CD4-positive, CD25-positive, alpha-beta regulatory T cell (primary cell): ENCODE measurements at regions not wholly inside any gene's neighbourhood (a gene's known extent, or its start where the extent isn't known, plus 50 kb on each side); places are given as distances from the start of the nearest gene placed in this dataset.

ENCODE experiments used
- ATAC-seq, 2 donors: fragments of 150-1000 bp; cut with Tn5 transposase; one replicate each; pipeline ENCODE4 v1.10.0; 2021; ENCODE audit warnings: low read depth in 2 of 2, moderate number of reproducible peaks in 2 of 2, moderate library complexity in 1 of 2
- DNase-seq, 3 donors: peaks; one replicate each; pipeline versions ENCODE4 v3.0.0 to v3.0.0-alpha.2; 2012 to 2022; ENCODE audit warnings: mixed read lengths in 1 of 3
- H3K27ac ChIP-seq: one replicate; pipeline ENCODE4 v1.7.0; 2013; ENCODE audit warnings: mild to moderate bottlenecking, low read length; ENCODE audit not compliant: insufficient read depth, poor library complexity, severe bottlenecking
- H3K27me3 ChIP-seq: one replicate; pipeline ENCODE4 v1.7.0; 2013; ENCODE audit warnings: low read length; ENCODE audit not compliant: control insufficient read depth, insufficient read depth
- H3K36me3 ChIP-seq: one replicate; pipeline ENCODE4 v1.7.0; 2013; ENCODE audit warnings: mild to moderate bottlenecking, low read length, moderate library complexity; ENCODE audit not compliant: control insufficient read depth, insufficient read depth
- H3K4me1 ChIP-seq: 2 replicates; pipeline ENCODE4 v1.7.0; 2013; ENCODE audit warnings: mild to moderate bottlenecking, low read length; ENCODE audit not compliant: insufficient read depth, control insufficient read depth, poor library complexity, severe bottlenecking
- H3K4me3 ChIP-seq: one replicate; pipeline ENCODE4 v1.7.0; 2013; ENCODE audit warnings: low read depth, mild to moderate bottlenecking, low read length, moderate library complexity
- H3K9me3 ChIP-seq, 2 experiments: 1 replicate in 1 of 2; 2 replicates in 1 of 2; pipeline ENCODE4 v1.7.0; 2013; ENCODE audit warnings: low read length in 2 of 2, mild to moderate bottlenecking in 1 of 2, moderate library complexity in 1 of 2; ENCODE audit not compliant: control insufficient read depth in 2 of 2
- H3K27ac Mint-ChIP-seq, 3 donors: one replicate each; pipeline ENCODE4 v1.8.0; 2020 to 2022; ENCODE audit warnings: mild to moderate bottlenecking in 3 of 3, mixed read lengths in 3 of 3, moderate library complexity in 2 of 3
- H3K27me3 Mint-ChIP-seq: one replicate; pipeline ENCODE4 v1.8.0; 2022; ENCODE audit warnings: mild to moderate bottlenecking, mixed read lengths
- H3K36me3 Mint-ChIP-seq: one replicate; pipeline ENCODE4 v1.8.0; 2020; ENCODE audit warnings: mixed read lengths
- H3K4me1 Mint-ChIP-seq, 4 donors: one replicate each; pipeline ENCODE4 v1.8.0; 2020 to 2022; ENCODE audit warnings: mixed read lengths in 4 of 4, mild to moderate bottlenecking in 1 of 4
- H3K4me3 Mint-ChIP-seq, 4 donors: one replicate each; pipeline ENCODE4 v1.8.0; 2020 to 2022; ENCODE audit warnings: mild to moderate bottlenecking in 4 of 4, mixed read lengths in 4 of 4, moderate library complexity in 3 of 4
- H3K9me3 Mint-ChIP-seq, 7 donors: one replicate each; pipeline ENCODE4 v1.8.0; 2020 to 2022; ENCODE audit warnings: mixed read lengths in 7 of 7, mild to moderate bottlenecking in 3 of 7, moderate library complexity in 2 of 7

GRCh38 chr11:116312570-116313391 is 460.0 kb downstream of the BUD13 start:
- ATAC-seq, result no peak

GRCh38 chr11:116311206-116311605 is 461.6 kb downstream of the BUD13 start:
- Histone ChIP-seq H3K4me1 (no peaks in the 10 kb centered on the region), H3K36me3 (no peaks in the 10 kb centered on the region), H3K9me3 (no peaks in the 10 kb centered on the region), H3K27ac (no peak overlapping the region), H3K27me3 (peaks cover 5% of the 10 kb centered on the region), H3K4me3 (no peak overlapping the region)
- Mint-ChIP-seq H3K4me1 (no peaks in the 10 kb centered on the region), H3K27ac (no peak overlapping the region), H3K27me3 (peaks cover 4% of the 10 kb centered on the region), H3K9me3 (peaks cover 0 to 4% (median 0%) of the 10 kb centered on the region in 7 donors), H3K36me3 (no peaks in the 10 kb centered on the region), H3K4me3 (no peak overlapping the region)
- DNase-seq, result no peak
- ATAC-seq, result no peak

More at GRCh38 chr11:116312570-116313391, 460.0 kb downstream of the BUD13 start:
- Mint-ChIP-seq H3K27me3 (peaks cover 9% of the 10 kb centered on the region), H3K4me1 (no peaks in the 10 kb centered on the region), H3K36me3 (no peaks in the 10 kb centered on the region), H3K27ac (no peak overlapping the region), H3K9me3 (peaks cover 0 to 7% (median 0%) of the 10 kb centered on the region in 7 donors), H3K4me3 (no peak overlapping the region)
- DNase-seq, result no peak
- Histone ChIP-seq H3K27ac (no peak overlapping the region), H3K27me3 (peaks cover 5% of the 10 kb centered on the region), H3K36me3 (no peaks in the 10 kb centered on the region), H3K9me3 (no peaks in the 10 kb centered on the region), H3K4me1 (no peaks in the 10 kb centered on the region), H3K4me3 (no peak overlapping the region)

GRCh38 chr11:116310698-116311097 is 462.1 kb downstream of the BUD13 start:
- H3K27me3 ChIP-seq, result peaks cover 5% of the 10 kb centered on the region
- Mint-ChIP-seq H3K27me3 (peaks cover 4% of the 10 kb centered on the region), H3K4me3 (no peak overlapping the region), H3K4me1 (no peaks in the 10 kb centered on the region), H3K27ac (no peak overlapping the region), H3K9me3 (peaks cover 0 to 4% (median 0%) of the 10 kb centered on the region in 7 donors), H3K36me3 (no peaks in the 10 kb centered on the region)
- H3K4me1 ChIP-seq, result no peaks in the 10 kb centered on the region
- no peak overlapping the region for H3K27ac ChIP-seq
- H3K4me3 ChIP-seq, result no peak overlapping the region
- H3K36me3 ChIP-seq, result no peaks in the 10 kb centered on the region
- ATAC-seq (no peak), DNase-seq (no peak)
- no peaks in the 10 kb centered on the region for H3K9me3 ChIP-seq

- H3K36me3 Mint-ChIP-seq, result no peaks in the 10 kb centered on the region
- Histone ChIP-seq H3K4me1 (no peaks in the 10 kb centered on the region), H3K36me3 (no peaks in the 10 kb centered on the region), H3K27ac (no peak overlapping the region), H3K4me3 (no peak overlapping the region), H3K9me3 (no peaks in the 10 kb centered on the region), H3K27me3 (peaks cover 5% of the 10 kb centered on the region)
- no peak for DNase-seq
- peaks cover 4% of the 10 kb centered on the region for H3K27me3 Mint-ChIP-seq
- no peak overlapping the region for H3K4me3 Mint-ChIP-seq
- no peak overlapping the region for H3K27ac Mint-ChIP-seq
- H3K9me3 Mint-ChIP-seq, result peaks cover 0 to 5% (median 0%) of the 10 kb centered on the region in 7 donors
- no peaks in the 10 kb centered on the region for H3K4me1 Mint-ChIP-seq
- no peak for ATAC-seq
Measured at GRCh38 chr11:116310226-116310625, 462.6 kb downstream of the BUD13 start.

- Mint-ChIP-seq H3K27ac (no peak overlapping the region), H3K9me3 (peaks cover 0 to 8% (median 0%) of the 10 kb centered on the region in 7 donors), H3K36me3 (no peaks in the 10 kb centered on the region), H3K4me1 (no peaks in the 10 kb centered on the region), H3K4me3 (no peak overlapping the region), H3K27me3 (peaks cover under 1% of the 10 kb centered on the region)
- no peaks in the 10 kb centered on the region for H3K36me3 ChIP-seq
- ATAC-seq, result no peak
- H3K27me3 ChIP-seq, result peaks cover 5% of the 10 kb centered on the region
- no peak for DNase-seq
- no peaks in the 10 kb centered on the region for H3K4me1 ChIP-seq
- no peak overlapping the region for H3K4me3 ChIP-seq
- H3K27ac ChIP-seq, result no peak overlapping the region
- H3K9me3 ChIP-seq, result no peaks in the 10 kb centered on the region
Measured at GRCh38 chr11:116309446-116309845, 463.3 kb downstream of the BUD13 start.

GRCh38 chr11:116302756-116303155 is 470.0 kb downstream of the BUD13 start:
- peaks cover 0 to 6% (median 0%) of the 10 kb centered on the region in 7 donors for H3K9me3 Mint-ChIP-seq
- DNase-seq, result no peak
- no peaks in the 10 kb centered on the region for H3K4me1 Mint-ChIP-seq
- H3K4me3 Mint-ChIP-seq, result no peak overlapping the region
- no peaks in the 10 kb centered on the region for H3K36me3 Mint-ChIP-seq
- H3K27me3 ChIP-seq, result peaks cover 2% of the 10 kb centered on the region
- H3K9me3 ChIP-seq, result no peaks in the 10 kb centered on the region
- H3K36me3 ChIP-seq, result no peaks in the 10 kb centered on the region
- H3K27me3 Mint-ChIP-seq, result no peaks in the 10 kb centered on the region
- H3K27ac ChIP-seq, result no peak overlapping the region
- ATAC-seq, result no peak
- H3K4me3 ChIP-seq, result no peak overlapping the region
- H3K4me1 ChIP-seq, result no peaks in the 10 kb centered on the region
- H3K27ac Mint-ChIP-seq, result no peak overlapping the region

- no peaks in the 10 kb centered on the region for H3K27me3 Mint-ChIP-seq
- H3K9me3 Mint-ChIP-seq, result peaks cover 0 to 6% (median 0%) of the 10 kb centered on the region in 7 donors
- no peak overlapping the region for H3K4me3 Mint-ChIP-seq
- H3K4me1 Mint-ChIP-seq, result no peaks in the 10 kb centered on the region
- no peak overlapping the region for H3K4me3 ChIP-seq
- H3K36me3 Mint-ChIP-seq, result no peaks in the 10 kb centered on the region
- no peak for DNase-seq
- H3K27ac ChIP-seq, result no peak overlapping the region
- peaks cover 2% of the 10 kb centered on the region for H3K27me3 ChIP-seq
- no peak overlapping the region for H3K27ac Mint-ChIP-seq
- no peaks in the 10 kb centered on the region for H3K4me1 ChIP-seq
- no peaks in the 10 kb centered on the region for H3K9me3 ChIP-seq
- no peak for ATAC-seq
- H3K36me3 ChIP-seq, result no peaks in the 10 kb centered on the region
Measured at GRCh38 chr11:116301141-116301540, 471.6 kb downstream of the BUD13 start.

GRCh38 chr11:116300232-116300631 is 472.6 kb downstream of the BUD13 start:
- Histone ChIP-seq H3K36me3 (no peaks in the 10 kb centered on the region), H3K9me3 (no peaks in the 10 kb centered on the region), H3K27ac (no peak overlapping the region), H3K27me3 (peaks cover 2% of the 10 kb centered on the region), H3K4me3 (no peak overlapping the region), H3K4me1 (no peaks in the 10 kb centered on the region)
- peaks cover 4% of the 10 kb centered on the region for H3K27me3 Mint-ChIP-seq
- H3K9me3 Mint-ChIP-seq, result peaks cover 0 to 4% (median 0%) of the 10 kb centered on the region in 7 donors
- no peak overlapping the region for H3K27ac Mint-ChIP-seq
- H3K4me3 Mint-ChIP-seq, result no peak overlapping the region
- no peak for ATAC-seq
- H3K36me3 Mint-ChIP-seq, result no peaks in the 10 kb centered on the region
- no peaks in the 10 kb centered on the region for H3K4me1 Mint-ChIP-seq
- no peak for DNase-seq
